HepG2 (cell line): ENCODE measurements at regions not wholly inside any gene's neighbourhood (a gene's known extent, or its start where the extent isn't known, plus 50 kb on each side); places are given as distances from the start of the nearest gene placed in this dataset.

ENCODE experiments used
- HNF4G ChIP-seq, 2 experiments: sonication (generic) in 1 of 2; formaldehyde crosslinking in 1 of 2; IDR thresholded peaks; 2 replicates each; pipeline versions ENCODE4 v1.4.0 to v1.6.1; 2011 to 2020; ENCODE audit warnings: borderline replicate concordance in 2 of 2, low read depth in 2 of 2, mild to moderate bottlenecking in 2 of 2, low read length in 1 of 2, missing genetic modification reagents in 1 of 2, moderate library complexity in 1 of 2
- KDM2A ChIP-seq: sonication (generic); formaldehyde crosslinking; IDR thresholded peaks from 2 replicates; pipeline ENCODE4 v1.4.0; 2020; ENCODE audit warnings: low read depth, missing genetic modification reagents, borderline replicate concordance
- NR2F1 ChIP-seq, 2 experiments: fragments of 450-650 bp in 1 of 2; formaldehyde crosslinking in 1 of 2; IDR thresholded peaks; 2 replicates each; pipeline versions ENCODE4 v1.5.0 to v1.6.1; 2016 to 2020; ENCODE audit warnings: mild to moderate bottlenecking in 1 of 2, missing compliant biosample characterization in 1 of 2, missing genetic modification reagents in 1 of 2, moderate library complexity in 1 of 2
- PBX2 ChIP-seq: IDR thresholded peaks from 2 replicates; pipeline ENCODE4 v1.6.1; 2016; ENCODE audit warnings: control low read depth
- RAD21 ChIP-seq: fragments of 450-650 bp; formaldehyde crosslinking; IDR thresholded peaks from 2 replicates; pipeline ENCODE4 v1.5.0; 2020; ENCODE audit warnings: mild to moderate bottlenecking
- RORA ChIP-seq: sonication (generic); formaldehyde crosslinking; IDR thresholded peaks from 2 replicates; pipeline ENCODE4 v1.5.0; 2020; ENCODE audit warnings: mild to moderate bottlenecking, missing genetic modification reagents, moderate library complexity
- SAFB2 ChIP-seq: sonication (generic); formaldehyde crosslinking; IDR thresholded peaks from 2 replicates; pipeline ENCODE4 v1.5.1; 2020; ENCODE audit warnings: missing genetic modification reagents, low read depth, mild to moderate bottlenecking, borderline replicate concordance
- SP4 ChIP-seq: sonication (generic); formaldehyde crosslinking; IDR thresholded peaks from 2 replicates; pipeline ENCODE4 v1.8.1; 2023; ENCODE audit warnings: mild to moderate bottlenecking, missing genetic modification reagents
- YEATS2 ChIP-seq: sonication (generic); formaldehyde crosslinking; IDR thresholded peaks from 2 replicates; pipeline ENCODE4 v1.4.0; 2020; ENCODE audit warnings: missing genetic modification reagents, borderline replicate concordance
- YY1 ChIP-seq: IDR thresholded peaks from 2 replicates; pipeline ENCODE4 v1.6.1; 2011; ENCODE audit warnings: low read length, low read depth, moderate library complexity, mild to moderate bottlenecking; ENCODE audit not compliant: insufficient read depth, insufficient replicate concordance
- ZNF44 ChIP-seq: sonication (generic); formaldehyde crosslinking; IDR thresholded peaks from 2 replicates; pipeline ENCODE4 v1.5.1; 2020; ENCODE audit warnings: mild to moderate bottlenecking, missing genetic modification reagents
- TF ChIP-seq, protein P1 (sequence below): sonication (generic); formaldehyde crosslinking; IDR thresholded peaks from 2 replicates; pipeline ENCODE4 v1.4.0; 2020; ENCODE audit warnings: missing genetic modification reagents

GRCh38 chr3:30350011-30350410 lies 256.4 kb upstream of the TGFBR2 start (continued):
- TF ChIP-seq, protein P1, sequence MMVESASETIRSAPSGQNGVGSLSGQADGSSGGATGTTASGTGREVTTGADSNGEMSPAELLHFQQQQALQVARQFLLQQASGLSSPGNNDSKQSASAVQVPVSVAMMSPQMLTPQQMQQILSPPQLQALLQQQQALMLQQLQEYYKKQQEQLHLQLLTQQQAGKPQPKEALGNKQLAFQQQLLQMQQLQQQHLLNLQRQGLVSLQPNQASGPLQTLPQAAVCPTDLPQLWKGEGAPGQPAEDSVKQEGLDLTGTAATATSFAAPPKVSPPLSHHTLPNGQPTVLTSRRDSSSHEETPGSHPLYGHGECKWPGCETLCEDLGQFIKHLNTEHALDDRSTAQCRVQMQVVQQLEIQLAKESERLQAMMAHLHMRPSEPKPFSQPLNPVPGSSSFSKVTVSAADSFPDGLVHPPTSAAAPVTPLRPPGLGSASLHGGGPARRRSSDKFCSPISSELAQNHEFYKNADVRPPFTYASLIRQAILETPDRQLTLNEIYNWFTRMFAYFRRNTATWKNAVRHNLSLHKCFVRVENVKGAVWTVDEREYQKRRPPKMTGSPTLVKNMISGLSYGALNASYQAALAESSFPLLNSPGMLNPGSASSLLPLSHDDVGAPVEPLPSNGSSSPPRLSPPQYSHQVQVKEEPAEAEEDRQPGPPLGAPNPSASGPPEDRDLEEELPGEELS (CRISPR knock-in tag): 0 out of 2 replicates have a peak, but pooled peaks have one; percentile 10
- no peak for TF ChIP-seq HNF4G (IDR thresholded peaks at IDR 0.05; ENCODE audit: borderline replicate concordance, low read depth, low read length)
- TF ChIP-seq HNF4G (CRISPR knock-in tag; IDR thresholded peaks at IDR 0.05; ENCODE audit: borderline replicate concordance, low read depth): no peak
- TF ChIP-seq KDM2A (CRISPR knock-in tag): no peak
- TF ChIP-seq PBX2 (CRISPR knock-in tag): 0 out of 2 replicates have a peak, but pooled peaks have one; percentile 27
- TF ChIP-seq NR2F1 (CRISPR knock-in tag; IDR thresholded peaks at IDR 0.05): no peak
- no peak for TF ChIP-seq RORA
- TF ChIP-seq SP4 (CRISPR knock-in tag): 0 out of 2 replicates have a peak, but pooled peaks have one; percentile 23
- TF ChIP-seq YEATS2: no peak
- no peak for TF ChIP-seq SAFB2
- no peak for TF ChIP-seq ZNF44 (CRISPR knock-in tag)
- TF ChIP-seq RAD21 (CRISPR knock-in tag): no peak
- no peak for TF ChIP-seq YY1
